ENCODE measurements at regions not wholly inside any gene's neighbourhood (a gene's known extent, or its start where the extent isn't known, plus 50 kb on each side); places are given as distances from the start of the nearest gene placed in this dataset.

- CTCF ChIA-PET, result interaction anchor here (0.6 to 6.0 kb wide), 14 partner anchors 9 to 595 kb away, joined by 3 to 50 read pairs (median 6); partner anchors contain the start of genes MAML3 and SCOC
- peaks cover 33% of the 10 kb centered on the region for H3K27me3 Mint-ChIP-seq
These were observed 98.3 kb upstream of the MAML3 start for GRCh38 chr4:140252141-140252741.

GRCh38 chr4:140251571-140251970 lies 97.6 kb upstream of the MAML3 start:
- POLR2A ChIA-PET, result interaction anchor here (1.1 to 1.3 kb wide), 2 partner anchors 16 to 148 kb away, joined by 3 to 4 read pairs; no protein-coding TSS in a partner anchor
- H3K27ac Mint-ChIP-seq, result no peak overlapping the region
- H3K9me3 Mint-ChIP-seq, result no peaks in the 10 kb centered on the region
- H3K27me3 Mint-ChIP-seq, result peaks cover 34% of the 10 kb centered on the region
- CTCF ChIA-PET, result interaction anchor here (1.1 to 6.0 kb wide), 7 partner anchors 9 to 394 kb away, joined by 3 to 50 read pairs (median 13); partner anchors contain the start of gene MAML3
- DNase-seq, result no peak
- H3K36me3 Mint-ChIP-seq (ENCODE audit: low read depth), result no peaks in the 10 kb centered on the region
- H3K4me1 Mint-ChIP-seq, result peaks cover 21% of the 10 kb centered on the region
- H3K4me3 Mint-ChIP-seq, result no peak overlapping the region

More at GRCh38 chr4:140252141-140252741, 98.3 kb upstream of the MAML3 start:
- Mint-ChIP-seq H3K4me3 (peak overlapping the region; percentile 55), H3K4me1 (peaks cover 19% of the 10 kb centered on the region), H3K27ac (no peak overlapping the region), H3K9me3 (no peaks in the 10 kb centered on the region), H3K36me3 (ENCODE audit: low read depth) (no peaks in the 10 kb centered on the region)
- POLR2A ChIA-PET, result interaction anchor here (1.0 to 1.3 kb wide), 3 partner anchors 10 to 149 kb away, joined by 3 to 4 read pairs (median 4); no protein-coding TSS in a partner anchor
- no peak for DNase-seq

- no peak for DNase-seq
- Mint-ChIP-seq H3K36me3 (ENCODE audit: low read depth) (no peaks in the 10 kb centered on the region), H3K4me3 (no peak overlapping the region), H3K27ac (no peak overlapping the region), H3K27me3 (peaks cover 34% of the 10 kb centered on the region), H3K4me1 (peaks cover 17% of the 10 kb centered on the region), H3K9me3 (no peaks in the 10 kb centered on the region)
- CTCF ChIA-PET, result interaction anchor here (1.1 to 6.0 kb wide), 5 partner anchors 8 to 237 kb away, joined by 3 to 50 read pairs (median 13); no protein-coding TSS in a partner anchor
- POLR2A ChIA-PET, result interaction anchor here (1.1 kb wide), 1 partner anchor 148 kb away, joined by 3 read pairs; no protein-coding TSS in a partner anchor
These were observed 97.1 kb upstream of the MAML3 start for GRCh38 chr4:140250989-140251552.

- Mint-ChIP-seq H3K27ac (no peak overlapping the region), H3K4me3 (no peak overlapping the region), H3K4me1 (peaks cover 16% of the 10 kb centered on the region), H3K9me3 (no peaks in the 10 kb centered on the region), H3K36me3 (ENCODE audit: low read depth) (no peaks in the 10 kb centered on the region), H3K27me3 (peaks cover 27% of the 10 kb centered on the region)
- ChIA-PET POLR2A (interaction anchor here (0.7 kb wide), 1 partner anchor 96 kb away, joined by 3 read pairs; the partner anchor contains the start of gene MAML3), CTCF (interaction anchor here (0.7 kb wide), 1 partner anchor 212 kb away, joined by 4 read pairs; no protein-coding TSS in a partner anchor)
- DNase-seq, result no peak
These were observed 95.4 kb upstream of the MAML3 start for GRCh38 chr4:140249351-140249750.

GRCh38 chr4:140247237-140247636 lies 93.3 kb upstream of the MAML3 start:
- no peak overlapping the region for H3K27ac Mint-ChIP-seq
- no peak for DNase-seq
- H3K36me3 Mint-ChIP-seq (ENCODE audit: low read depth), result no peaks in the 10 kb centered on the region
- ChIA-PET POLR2A (interaction anchor here (1.2 kb wide), 1 partner anchor 9 kb away, joined by 3 read pairs; no protein-coding TSS in a partner anchor), CTCF (no interaction called here)
- peaks cover 25% of the 10 kb centered on the region for H3K4me1 Mint-ChIP-seq
- H3K4me3 Mint-ChIP-seq, result no peak overlapping the region
- no peaks in the 10 kb centered on the region for H3K9me3 Mint-ChIP-seq
- H3K27me3 Mint-ChIP-seq, result peaks cover 15% of the 10 kb centered on the region

GRCh38 chr4:140246216-140246615 lies 92.2 kb upstream of the MAML3 start:
- H3K27ac Mint-ChIP-seq, result no peak overlapping the region
- CTCF ChIA-PET, result no interaction called here

GRCh38 chr4:140244328-140244727 lies 90.3 kb upstream of the MAML3 start:
- no peaks in the 10 kb centered on the region for H3K9me3 Mint-ChIP-seq
- CTCF ChIA-PET, result interaction anchor here (2.1 to 5.1 kb wide), 2 partner anchors 9 to 232 kb away, joined by 8 to 32 read pairs; no protein-coding TSS in a partner anchor
- H3K4me1 Mint-ChIP-seq, result peaks cover 27% of the 10 kb centered on the region
- no peaks in the 10 kb centered on the region for H3K36me3 Mint-ChIP-seq (ENCODE audit: low read depth)
- no peak for DNase-seq
- no peak overlapping the region for H3K27ac Mint-ChIP-seq
- POLR2A ChIA-PET, result interaction anchor here (0.9 to 2.2 kb wide), 3 partner anchors 10 to 128 kb away, joined by 3 to 5 read pairs (median 3); no protein-coding TSS in a partner anchor
- peaks cover 16% of the 10 kb centered on the region for H3K27me3 Mint-ChIP-seq
- H3K4me3 Mint-ChIP-seq, result no peak overlapping the region

More at GRCh38 chr4:140246216-140246615, 92.2 kb upstream of the MAML3 start:
- H3K9me3 Mint-ChIP-seq, result no peaks in the 10 kb centered on the region
- H3K4me3 Mint-ChIP-seq, result no peak overlapping the region
- DNase-seq, result no peak
- H3K27me3 Mint-ChIP-seq, result peaks cover 18% of the 10 kb centered on the region
- POLR2A ChIA-PET, result no interaction called here
- peaks cover 28% of the 10 kb centered on the region for H3K4me1 Mint-ChIP-seq
- H3K36me3 Mint-ChIP-seq (ENCODE audit: low read depth), result no peaks in the 10 kb centered on the region

- DNase-seq, result peak; percentile 18
- no peak overlapping the region for H3K4me3 Mint-ChIP-seq
- peaks cover 27% of the 10 kb centered on the region for H3K4me1 Mint-ChIP-seq
- POLR2A ChIA-PET, result interaction anchor here (1.0 to 2.2 kb wide), 3 partner anchors 9 to 147 kb away, joined by 3 to 5 read pairs (median 4); no protein-coding TSS in a partner anchor
- peak overlapping the region; percentile 41 for H3K27ac Mint-ChIP-seq
- CTCF ChIA-PET, result interaction anchor here (1.0 to 5.1 kb wide), 3 partner anchors 9 to 231 kb away, joined by 3 to 32 read pairs (median 8); no protein-coding TSS in a partner anchor
- H3K27me3 Mint-ChIP-seq, result peaks cover 11% of the 10 kb centered on the region
- no peaks in the 10 kb centered on the region for H3K36me3 Mint-ChIP-seq (ENCODE audit: low read depth)
- H3K9me3 Mint-ChIP-seq, result no peaks in the 10 kb centered on the region
These were observed 89.3 kb upstream of the MAML3 start for GRCh38 chr4:140243278-140243753.

GRCh38 chr4:140242357-140243277 lies 88.6 kb upstream of the MAML3 start:
- H3K4me1 Mint-ChIP-seq, result peaks cover 31% of the 10 kb centered on the region
- H3K27ac Mint-ChIP-seq, result peak overlapping the region; percentile 41
- ChIA-PET CTCF (interaction anchor here (1.0 to 5.1 kb wide), 3 partner anchors 9 to 230 kb away, joined by 3 to 32 read pairs (median 8); no protein-coding TSS in a partner anchor), POLR2A (interaction anchor here (1.3 to 2.2 kb wide), 3 partner anchors 8 to 147 kb away, joined by 4 to 5 read pairs (median 4); no protein-coding TSS in a partner anchor)
- peaks cover 13% of the 10 kb centered on the region for H3K27me3 Mint-ChIP-seq
- no peak overlapping the region for H3K4me3 Mint-ChIP-seq
- H3K36me3 Mint-ChIP-seq (ENCODE audit: low read depth), result no peaks in the 10 kb centered on the region
- DNase-seq, result peak; percentile 42
- no peaks in the 10 kb centered on the region for H3K9me3 Mint-ChIP-seq

- ChIA-PET POLR2A (no interaction called here), CTCF (interaction anchor here (5.1 kb wide), 1 partner anchor 13 kb away, joined by 32 read pairs; no protein-coding TSS in a partner anchor)
- Mint-ChIP-seq H3K36me3 (ENCODE audit: low read depth) (no peaks in the 10 kb centered on the region), H3K9me3 (no peaks in the 10 kb centered on the region), H3K4me3 (no peak overlapping the region), H3K4me1 (peaks cover 28% of the 10 kb centered on the region), H3K27ac (no peak overlapping the region), H3K27me3 (peaks cover 11% of the 10 kb centered on the region)
- no peak for DNase-seq
These were observed 86.3 kb upstream of the MAML3 start for GRCh38 chr4:140240237-140240636.

- peaks cover 11% of the 10 kb centered on the region for H3K27me3 Mint-ChIP-seq
- POLR2A ChIA-PET, result interaction anchor here (1.3 kb wide), 1 partner anchor 89 kb away, joined by 3 read pairs; no protein-coding TSS in a partner anchor
- H3K4me3 Mint-ChIP-seq, result no peak overlapping the region
- H3K9me3 Mint-ChIP-seq, result no peaks in the 10 kb centered on the region
- no peaks in the 10 kb centered on the region for H3K36me3 Mint-ChIP-seq (ENCODE audit: low read depth)
- CTCF ChIA-PET, result interaction anchor here (1.2 kb wide), 1 partner anchor 226 kb away, joined by 3 read pairs; no protein-coding TSS in a partner anchor
- peaks cover 36% of the 10 kb centered on the region for H3K4me1 Mint-ChIP-seq
- H3K27ac Mint-ChIP-seq, result no peak overlapping the region
- no peak for DNase-seq
These were observed 85.3 kb upstream of the MAML3 start for GRCh38 chr4:140239311-140239710.
